Common myeloid progenitor, CD34-positive (primary cell): ENCODE measurements at regions not wholly inside any gene's neighbourhood (a gene's known extent, or its start where the extent isn't known, plus 50 kb on each side); places are given as distances from the start of the nearest gene placed in this dataset.

Source experiments
- CTCF ChIA-PET: fragments of 350-600 bp; sonication (Branson Sonifier 250); formaldehyde crosslinking; loops from one replicate; lab custom pipeline; 2021; ENCODE audit warnings: antibody characterized with exemption; lab: Charles Lee
- POLR2A ChIA-PET: fragments of 350-600 bp; sonication (Branson Sonifier 250); formaldehyde crosslinking; loops from one replicate; lab custom pipeline; 2021; ENCODE audit warnings: antibody characterized with exemption; lab: Charles Lee
- DNase-seq, 3 donors: peaks; one replicate each; pipeline versions ENCODE4 v3.0.0 to v3.0.0-alpha.2; 2013
- H3K27ac ChIP-seq, 2 experiments: 1 replicate in 1 of 2; 2 replicates in 1 of 2; pipeline ENCODE4 v1.7.0; 2013; ENCODE audit warnings: inconsistent platforms in 2 of 2, low read length in 2 of 2, mild to moderate bottlenecking in 2 of 2, low read depth in 1 of 2, moderate library complexity in 1 of 2; ENCODE audit not compliant: severe bottlenecking in 2 of 2, insufficient read depth in 1 of 2, poor library complexity in 1 of 2
- H3K27me3 ChIP-seq, 5 experiments: replicated peaks in 2 of 5; 1 replicate in 3 of 5; 2 replicates in 2 of 5; pipeline versions ENCODE4 v1.6.1 to v1.7.0; 2013; ENCODE audit warnings: low read length in 4 of 5, mild to moderate bottlenecking in 2 of 5, moderate library complexity in 2 of 5, inconsistent platforms in 1 of 5; ENCODE audit not compliant: insufficient read depth in 5 of 5, control insufficient read depth in 4 of 5
- H3K36me3 ChIP-seq, 4 experiments: 1 replicate in 2 of 4; 2 replicates in 2 of 4; pipeline versions ENCODE4 v1.6.1 to v1.7.0; 2013; ENCODE audit warnings: low read length in 3 of 4, control low read depth in 1 of 4, mild to moderate bottlenecking in 1 of 4; ENCODE audit not compliant: control insufficient read depth in 4 of 4, insufficient read depth in 4 of 4
- H3K4me1 ChIP-seq, 4 experiments: 1 replicate in 3 of 4; 2 replicates in 1 of 4; pipeline versions ENCODE4 v1.6.1 to v1.7.1; 2013; ENCODE audit warnings: low read length in 3 of 4, mild to moderate bottlenecking in 3 of 4, control low read depth in 1 of 4, inconsistent platforms in 1 of 4, moderate library complexity in 1 of 4; ENCODE audit not compliant: control insufficient read depth in 4 of 4, insufficient read depth in 4 of 4; ENCODE audit errors: control extremely low read depth in 1 of 4
- H3K4me3 ChIP-seq, 7 experiments: 1 replicate in 4 of 7; 2 replicates in 3 of 7; pipeline versions ENCODE4 v1.5.1 to v1.7.0; 2013; ENCODE audit warnings: mild to moderate bottlenecking in 7 of 7, low read length in 6 of 7, moderate library complexity in 6 of 7, inconsistent platforms in 2 of 7, low read depth in 2 of 7, control low read depth in 1 of 7; ENCODE audit not compliant: insufficient read depth in 4 of 7, control insufficient read depth in 1 of 7; ENCODE audit errors: extremely low read depth in 1 of 7
- H3K9me3 ChIP-seq, 5 experiments: 1 replicate in 4 of 5; 2 replicates in 1 of 5; pipeline versions ENCODE4 v1.6.1 to v1.7.1; 2013; ENCODE audit warnings: low read length in 4 of 5, mild to moderate bottlenecking in 2 of 5, inconsistent platforms in 1 of 5, low read depth in 1 of 5, moderate library complexity in 1 of 5; ENCODE audit not compliant: control insufficient read depth in 4 of 5, insufficient read depth in 2 of 5; ENCODE audit errors: control extremely low read depth in 1 of 5
- WGBS: methylation state at CpG from one replicate; pipeline ENCODE4 v1.1.5; 2013; ENCODE audit not compliant: insufficient coverage; 5-methylcytosine and 5-hydroxymethylcytosine counted together

DNA sequence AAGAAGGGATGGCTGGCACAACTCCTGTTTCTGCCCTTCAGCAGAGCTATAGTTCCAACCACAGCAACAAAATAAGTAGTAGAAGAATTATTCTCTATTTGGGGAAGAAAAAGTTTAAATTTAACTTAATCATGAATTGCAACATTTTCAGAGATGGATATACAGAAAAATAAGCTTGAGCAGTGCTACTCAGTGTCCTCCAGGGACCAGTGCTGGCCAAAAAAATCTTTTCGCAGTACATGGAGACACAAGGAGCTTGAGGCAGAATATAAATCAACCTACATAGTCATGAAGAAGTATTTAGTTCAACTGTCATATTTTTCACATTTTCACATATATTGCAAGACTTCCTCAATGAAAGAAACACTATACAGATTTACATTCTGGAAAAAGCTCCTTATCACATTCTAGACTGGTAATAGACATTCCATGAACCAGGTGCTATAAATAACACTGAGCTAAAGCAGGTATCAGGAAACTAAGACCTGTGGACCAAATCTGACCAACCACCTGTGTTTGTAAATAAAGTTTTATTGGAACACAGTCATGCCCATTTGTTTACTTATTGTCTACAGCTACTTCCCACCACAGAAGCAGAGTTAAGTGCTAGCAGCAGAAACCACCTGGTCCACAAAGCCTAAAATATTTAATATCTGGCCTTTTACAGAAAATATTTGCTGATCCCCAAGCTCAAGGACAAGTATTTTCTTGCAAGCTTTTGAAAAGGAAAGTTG, 101.9 kb downstream of the RGS21 start:
- H3K27me3 ChIP-seq = no peaks in the 10 kb centered on the region
- WGBS = 100% methylated on average over 1 of the region's 1 CpG
- no peak overlapping the region for H3K27ac ChIP-seq
- H3K4me3 ChIP-seq = no peak overlapping the region
- H3K9me3 ChIP-seq = no peaks in the 10 kb centered on the region
- DNase-seq = no peak
- H3K4me1 ChIP-seq = no peaks in the 10 kb centered on the region
- ChIA-PET POLR2A (no interaction called here), CTCF (no interaction called here)
- H3K36me3 ChIP-seq = no peaks in the 10 kb centered on the region

- H3K9me3 ChIP-seq = peaks cover 0 to 11% (median 9%) of the 10 kb centered on the region in 5 experiments
- no peak overlapping the region for H3K4me3 ChIP-seq
- no peak overlapping the region for H3K27ac ChIP-seq
- DNase-seq = no peak
- POLR2A ChIA-PET = no interaction called here
- 74% methylated on average over 3 of the region's 3 CpGs for WGBS
- H3K27me3 ChIP-seq = no peaks in the 10 kb centered on the region
- H3K36me3 ChIP-seq = no peaks in the 10 kb centered on the region
- H3K4me1 ChIP-seq = no peaks in the 10 kb centered on the region
- CTCF ChIA-PET = no interaction called here
Measured at GRCh38 chr1:192430644-192431043, 113.9 kb downstream of the RGS21 start.

DNA sequence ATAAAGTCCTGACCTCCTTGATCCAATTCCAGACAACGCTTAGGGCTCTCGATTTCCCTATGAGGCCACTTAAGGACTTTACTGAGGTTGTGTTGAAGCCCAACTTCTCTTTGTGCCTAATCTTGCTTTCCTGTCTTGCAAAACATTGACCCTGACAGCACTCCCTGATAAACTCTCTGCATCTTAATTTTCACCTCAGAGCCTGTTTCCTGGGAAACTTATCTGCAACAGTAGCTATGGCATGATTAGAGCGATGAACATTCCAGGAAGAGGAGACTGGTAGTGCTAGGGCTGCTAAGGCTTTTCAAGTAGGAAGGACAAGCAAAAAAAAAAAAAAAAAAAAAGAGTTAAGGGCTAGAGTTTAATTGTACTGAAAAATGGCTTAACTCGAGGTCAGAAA, 118.9 kb downstream of the RGS21 start:
- Histone ChIP-seq H3K27me3 (no peaks in the 10 kb centered on the region), H3K4me3 (no peak overlapping the region), H3K9me3 (peaks cover 0 to 6% (median 5%) of the 10 kb centered on the region in 5 experiments), H3K27ac (no peak overlapping the region), H3K36me3 (no peaks in the 10 kb centered on the region), H3K4me1 (no peaks in the 10 kb centered on the region)
- no peak for DNase-seq
- 100% methylated on average over 4 of the region's 4 CpGs for WGBS
- ChIA-PET CTCF (no interaction called here), POLR2A (no interaction called here)

- Histone ChIP-seq H3K27me3 (no peaks in the 10 kb centered on the region), H3K36me3 (no peaks in the 10 kb centered on the region), H3K9me3 (peaks cover 0 to under 1% (median 0%) of the 10 kb centered on the region in 5 experiments), H3K4me3 (no peak overlapping the region), H3K27ac (no peak overlapping the region), H3K4me1 (no peaks in the 10 kb centered on the region)
- DNase-seq = no peak
- ChIA-PET CTCF (no interaction called here), POLR2A (no interaction called here)
- WGBS = 90% methylated on average over 2 of the region's 8 CpGs
Measured at GRCh38 chr1:192436441-192437078, 119.8 kb downstream of the RGS21 start.

GRCh38 chr1:192438737-192439136, 121.9 kb downstream of the RGS21 start:
- Histone ChIP-seq H3K27ac (no peak overlapping the region), H3K36me3 (no peaks in the 10 kb centered on the region), H3K4me1 (no peaks in the 10 kb centered on the region), H3K9me3 (no peaks in the 10 kb centered on the region), H3K4me3 (no peak overlapping the region), H3K27me3 (no peaks in the 10 kb centered on the region)
- 75% methylated on average over 2 of the region's 3 CpGs for WGBS
- POLR2A ChIA-PET = no interaction called here
- DNase-seq = no peak
- CTCF ChIA-PET = no interaction called here

DNA sequence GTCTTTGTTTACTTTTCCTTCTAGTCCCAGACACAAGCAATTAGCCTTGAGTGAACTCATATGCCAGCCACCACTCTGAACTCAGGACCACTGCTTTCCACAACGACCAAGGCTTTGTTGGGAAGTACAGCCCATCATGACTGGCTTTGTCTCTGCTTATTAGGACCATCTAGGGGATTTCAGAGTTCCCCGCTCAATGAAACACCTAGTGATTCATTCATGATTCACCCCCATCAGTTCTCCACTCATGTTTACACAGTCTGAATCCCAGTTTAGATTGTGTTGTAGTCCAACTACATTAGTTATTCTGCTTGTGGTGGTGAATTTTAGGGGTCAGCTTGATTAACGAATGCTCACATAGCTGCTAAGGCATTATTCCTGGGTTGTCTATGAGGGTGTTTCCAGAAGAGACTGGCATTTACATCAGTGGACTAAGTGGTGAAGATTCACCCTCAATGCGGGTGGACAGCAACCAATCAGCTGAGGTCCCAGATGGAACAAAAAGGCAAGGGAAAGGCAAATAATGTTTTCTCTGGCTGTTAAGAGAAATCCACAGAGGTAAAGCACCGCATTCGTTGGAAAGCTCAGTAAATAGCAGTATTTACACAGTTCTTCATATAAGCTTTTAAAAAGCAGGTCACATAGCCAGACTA, 122.7 kb downstream of the RGS21 start:
- ChIA-PET CTCF (no interaction called here), POLR2A (no interaction called here)
- 97% methylated on average over 4 of the region's 6 CpGs for WGBS
- Histone ChIP-seq H3K36me3 (no peaks in the 10 kb centered on the region), H3K4me1 (no peaks in the 10 kb centered on the region), H3K4me3 (no peak overlapping the region), H3K9me3 (no peaks in the 10 kb centered on the region), H3K27ac (no peak overlapping the region), H3K27me3 (no peaks in the 10 kb centered on the region)
- no peak for DNase-seq

- H3K4me1 ChIP-seq = no peaks in the 10 kb centered on the region
Measured at GRCh38 chr1:192441492-192441891, 124.7 kb downstream of the RGS21 start.

More at GRCh38 chr1:192441492-192441891, 124.7 kb downstream of the RGS21 start:
- H3K9me3 ChIP-seq = no peaks in the 10 kb centered on the region
- POLR2A ChIA-PET = no interaction called here
- 100% methylated on average over 2 of the region's 3 CpGs for WGBS
- CTCF ChIA-PET = no interaction called here
- DNase-seq = no peak
- no peak overlapping the region for H3K27ac ChIP-seq
- H3K36me3 ChIP-seq = no peaks in the 10 kb centered on the region
- H3K27me3 ChIP-seq = no peaks in the 10 kb centered on the region
- no peak overlapping the region for H3K4me3 ChIP-seq
